ENCODE measurements at regions not wholly inside any gene's neighbourhood (a gene's known extent, or its start where the extent isn't known, plus 50 kb on each side); places are given as distances from the start of the nearest gene placed in this dataset.

DNA sequence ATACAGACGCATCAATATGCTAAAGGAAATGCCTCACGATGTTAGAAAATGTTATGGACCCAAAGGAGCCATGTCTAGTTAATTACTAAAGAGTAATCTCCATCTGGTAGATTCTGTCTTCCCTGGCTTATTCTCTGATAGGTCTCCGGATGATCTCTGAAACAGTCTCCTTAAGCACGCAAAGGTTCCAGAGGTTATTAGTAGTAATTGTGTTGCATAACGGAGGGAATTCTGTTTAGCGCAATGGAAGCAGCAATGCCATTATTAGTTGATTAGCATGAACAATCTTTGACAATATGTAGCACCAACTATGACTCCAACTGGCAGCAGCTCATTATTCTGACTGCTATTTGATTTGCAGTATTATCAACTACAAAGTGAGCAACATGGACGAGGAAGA lies 952.5 kb upstream of the SEMA6D start:
- no peak for DNase-seq (ENCODE audit: low read depth)
- TF ChIP-seq, protein P1, sequence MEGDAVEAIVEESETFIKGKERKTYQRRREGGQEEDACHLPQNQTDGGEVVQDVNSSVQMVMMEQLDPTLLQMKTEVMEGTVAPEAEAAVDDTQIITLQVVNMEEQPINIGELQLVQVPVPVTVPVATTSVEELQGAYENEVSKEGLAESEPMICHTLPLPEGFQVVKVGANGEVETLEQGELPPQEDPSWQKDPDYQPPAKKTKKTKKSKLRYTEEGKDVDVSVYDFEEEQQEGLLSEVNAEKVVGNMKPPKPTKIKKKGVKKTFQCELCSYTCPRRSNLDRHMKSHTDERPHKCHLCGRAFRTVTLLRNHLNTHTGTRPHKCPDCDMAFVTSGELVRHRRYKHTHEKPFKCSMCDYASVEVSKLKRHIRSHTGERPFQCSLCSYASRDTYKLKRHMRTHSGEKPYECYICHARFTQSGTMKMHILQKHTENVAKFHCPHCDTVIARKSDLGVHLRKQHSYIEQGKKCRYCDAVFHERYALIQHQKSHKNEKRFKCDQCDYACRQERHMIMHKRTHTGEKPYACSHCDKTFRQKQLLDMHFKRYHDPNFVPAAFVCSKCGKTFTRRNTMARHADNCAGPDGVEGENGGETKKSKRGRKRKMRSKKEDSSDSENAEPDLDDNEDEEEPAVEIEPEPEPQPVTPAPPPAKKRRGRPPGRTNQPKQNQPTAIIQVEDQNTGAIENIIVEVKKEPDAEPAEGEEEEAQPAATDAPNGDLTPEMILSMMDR (conservative IDR thresholded peaks at IDR 0.05; ENCODE audit: control insufficient read depth, insufficient read depth, low read depth, low read length): no peak
- no peak overlapping the region for H3K4me3 ChIP-seq (ENCODE audit: control insufficient read depth, low read depth, low read length)

DNA sequence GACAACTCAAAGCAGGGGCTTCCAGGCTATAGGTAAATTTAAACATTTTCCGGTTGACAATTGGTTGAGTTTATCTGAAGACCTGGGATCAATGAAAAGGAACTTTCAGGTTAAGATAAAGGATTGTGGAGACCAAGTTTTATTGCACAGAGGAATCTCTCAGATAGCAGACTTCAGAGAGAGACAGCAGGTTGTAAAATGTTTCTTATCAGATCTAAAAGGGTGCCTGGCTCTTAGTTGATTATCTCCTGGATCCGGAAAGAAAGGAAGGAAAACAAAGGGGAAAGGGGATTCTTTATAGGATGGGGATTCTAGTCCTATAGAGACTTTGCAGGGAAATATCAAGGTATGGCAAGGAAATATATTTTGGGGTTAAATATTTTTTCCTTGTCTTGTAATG lies 951.3 kb upstream of the SEMA6D start:
- no peak overlapping the region for H3K4me3 ChIP-seq (ENCODE audit: control insufficient read depth, low read depth, low read length)
- TF ChIP-seq, protein P1 (conservative IDR thresholded peaks at IDR 0.05; ENCODE audit: control insufficient read depth, insufficient read depth, low read depth, low read length): no peak
- no peak for DNase-seq (ENCODE audit: low read depth)

DNA sequence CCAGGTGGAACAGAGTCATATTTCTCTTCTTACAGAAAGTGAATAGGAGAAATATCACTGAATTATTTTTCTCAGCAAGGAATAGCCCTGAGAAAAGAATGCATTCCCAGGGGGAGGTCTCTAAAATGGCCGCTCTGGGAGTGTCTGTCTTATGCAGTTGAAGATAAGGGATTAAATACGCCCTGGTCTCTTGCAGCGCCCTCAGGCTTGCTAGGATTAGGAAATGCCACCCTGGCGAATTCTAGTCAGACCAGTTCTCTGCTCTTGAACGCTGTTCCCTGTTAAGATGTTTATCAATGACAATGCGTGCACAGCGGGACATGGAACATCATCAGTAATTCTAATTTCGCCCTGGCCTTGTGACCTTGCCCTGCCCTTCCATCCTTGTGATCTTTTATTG lies 949.0 kb upstream of the SEMA6D start:
- no peak for DNase-seq (ENCODE audit: low read depth)
- H3K4me3 ChIP-seq (ENCODE audit: control insufficient read depth, low read depth, low read length): no peak overlapping the region
- TF ChIP-seq, protein P1 (conservative IDR thresholded peaks at IDR 0.05; ENCODE audit: control insufficient read depth, insufficient read depth, low read depth, low read length): no peak

DNA sequence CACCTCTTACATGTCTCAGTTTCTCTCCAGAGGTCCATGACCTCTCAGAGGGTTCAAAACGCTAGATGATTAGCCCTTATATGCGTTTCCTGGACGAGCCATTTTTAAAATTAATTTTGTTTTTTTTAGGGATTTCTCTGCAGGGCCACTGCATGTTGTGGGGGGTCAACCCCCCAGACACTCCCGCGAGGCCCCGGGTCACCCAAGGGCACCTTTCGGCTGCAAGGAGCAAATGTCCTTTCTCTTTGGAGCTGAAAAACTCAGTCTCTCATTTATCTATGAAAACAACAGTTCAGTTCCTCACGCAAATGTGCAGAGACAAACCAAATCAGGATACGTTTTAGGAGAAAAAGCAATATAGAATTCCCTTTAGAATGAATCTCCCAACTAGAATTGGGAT lies 944.3 kb upstream of the SEMA6D start:
- TF ChIP-seq, protein P1 (conservative IDR thresholded peaks at IDR 0.05; ENCODE audit: control insufficient read depth, insufficient read depth, low read depth, low read length): no peak
- DNase-seq (ENCODE audit: low read depth): no peak

DNA sequence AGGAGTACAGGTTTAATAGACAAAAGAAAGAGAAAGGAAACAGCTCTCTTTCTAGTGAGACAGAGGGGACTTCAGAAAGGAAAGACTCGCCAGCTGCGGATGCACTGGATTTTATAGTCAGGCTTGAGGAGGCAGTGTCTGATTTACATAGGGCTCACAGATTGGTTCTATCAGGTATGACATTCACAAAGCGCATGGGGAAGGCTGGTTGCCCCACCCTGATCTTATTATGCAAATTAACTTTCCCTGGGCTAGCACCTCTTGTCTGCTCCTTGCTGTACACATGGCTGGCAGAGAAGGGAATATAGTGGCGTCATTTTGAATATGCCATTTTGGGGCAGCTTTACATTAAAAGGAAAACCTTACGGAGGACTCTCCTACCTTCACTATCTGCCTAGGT lies 938.4 kb upstream of the SEMA6D start:
- DNase-seq (ENCODE audit: low read depth): no peak
- no peak overlapping the region for H3K4me3 ChIP-seq (ENCODE audit: control insufficient read depth, low read depth, low read length)
- TF ChIP-seq, protein P1 (conservative IDR thresholded peaks at IDR 0.05; ENCODE audit: control insufficient read depth, insufficient read depth, low read depth, low read length): no peak

More for the DNA sequence above, 944.3 kb upstream of the SEMA6D start:
- H3K4me3 ChIP-seq (ENCODE audit: control insufficient read depth, low read depth, low read length): no peak overlapping the region

DNA sequence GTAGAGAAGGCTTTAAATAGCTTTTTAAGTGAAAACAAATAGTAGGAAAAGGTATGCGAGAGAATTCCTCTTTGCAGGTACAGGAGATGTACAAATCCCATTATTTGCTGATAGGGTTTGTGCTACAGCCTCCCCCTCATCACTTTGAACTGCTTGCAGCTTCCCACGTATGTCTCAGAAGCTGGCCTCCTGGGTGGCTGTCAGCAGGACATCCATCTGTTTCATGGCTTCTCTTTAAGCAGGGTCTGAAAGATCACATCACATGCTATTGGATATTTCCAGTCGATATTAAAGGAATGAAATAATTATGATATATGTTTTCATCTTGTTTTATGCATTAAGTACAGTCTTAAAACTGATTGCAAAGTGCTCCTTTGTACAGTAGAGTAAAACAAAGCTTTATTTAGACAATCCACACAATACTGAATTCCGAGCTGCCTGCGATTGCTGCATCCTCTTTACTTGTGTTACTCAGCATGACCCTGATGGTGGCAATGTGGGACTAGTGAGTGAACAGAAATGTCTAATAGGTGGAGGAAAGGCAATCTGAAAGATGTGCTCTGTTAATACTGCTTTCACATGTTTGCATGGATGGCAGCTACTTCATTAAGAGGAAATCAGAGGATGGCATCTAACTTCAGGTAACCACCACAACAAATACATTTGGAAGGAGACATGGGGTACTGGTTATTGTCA lies 930.6 kb upstream of the SEMA6D start:
- no peak overlapping the region for H3K4me3 ChIP-seq (ENCODE audit: control insufficient read depth, low read depth, low read length)
- DNase-seq (ENCODE audit: low read depth): no peak
- TF ChIP-seq, protein P1 (conservative IDR thresholded peaks at IDR 0.05; ENCODE audit: control insufficient read depth, insufficient read depth, low read depth, low read length): no peak

DNA sequence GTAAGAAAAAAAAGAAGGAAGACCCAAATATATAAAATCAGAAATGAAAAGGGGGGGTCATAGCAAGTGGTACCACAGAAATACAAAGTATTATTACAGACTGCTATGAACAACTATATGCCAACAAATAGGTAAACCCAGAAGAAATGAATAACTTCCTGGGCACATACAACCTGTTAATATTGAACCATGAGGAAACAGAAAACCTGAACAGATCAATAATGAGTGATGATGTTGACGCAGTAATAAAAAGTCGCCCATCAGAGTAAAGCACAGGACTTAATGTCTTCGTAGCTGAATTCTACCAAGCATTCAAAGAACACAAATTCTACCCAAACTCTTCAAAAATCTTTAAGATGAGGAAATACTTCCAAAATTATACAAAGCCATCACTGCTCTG lies 921.6 kb upstream of the SEMA6D start:
- no peak for DNase-seq (ENCODE audit: low read depth)
- no peak overlapping the region for H3K4me3 ChIP-seq (ENCODE audit: control insufficient read depth, low read depth, low read length)
- TF ChIP-seq, protein P1 (conservative IDR thresholded peaks at IDR 0.05; ENCODE audit: control insufficient read depth, insufficient read depth, low read depth, low read length): no peak
